ENCODE measurements at regions not wholly inside any gene's neighbourhood (a gene's known extent, or its start where the extent isn't known, plus 50 kb on each side); places are given as distances from the start of the nearest gene placed in this dataset.

- no peak overlapping the region for H3K4me3 ChIP-seq (ENCODE audit: insufficient read depth, low read depth, low read length, poor library complexity, severe bottlenecking)
- no peak for DNase-seq
- H3K27me3 ChIP-seq (replicated peaks; ENCODE audit: control insufficient read depth, insufficient read depth, low read length, poor library complexity, severe bottlenecking), result no peaks in the 10 kb centered on the region
- H3K9me3 ChIP-seq (ENCODE audit: control insufficient read depth, low read length), result no peaks in the 10 kb centered on the region
- no peaks in the 10 kb centered on the region for H3K4me1 ChIP-seq (ENCODE audit: control insufficient read depth, insufficient read depth, low read length, poor library complexity, severe bottlenecking)
- no peaks in the 10 kb centered on the region for H3K36me3 ChIP-seq (ENCODE audit: control insufficient read depth, insufficient read depth, low read length)
- no peak overlapping the region for H3K27ac ChIP-seq (ENCODE audit: insufficient read depth, low read length, poor library complexity, severe bottlenecking)
Observed at GRCh38 chr7:24038993-24039392, 245.0 kb upstream of the NPY start.

GRCh38 chr7:24039991-24040624 lies 243.9 kb upstream of the NPY start:
- H3K36me3 ChIP-seq (ENCODE audit: control insufficient read depth, insufficient read depth, low read length), result no peaks in the 10 kb centered on the region
- no peaks in the 10 kb centered on the region for H3K27me3 ChIP-seq (replicated peaks; ENCODE audit: control insufficient read depth, insufficient read depth, low read length, poor library complexity, severe bottlenecking)
- H3K4me3 ChIP-seq (ENCODE audit: insufficient read depth, low read depth, low read length, poor library complexity, severe bottlenecking), result no peak overlapping the region
- no peak for DNase-seq
- no peaks in the 10 kb centered on the region for H3K4me1 ChIP-seq (ENCODE audit: control insufficient read depth, insufficient read depth, low read length, poor library complexity, severe bottlenecking)
- H3K27ac ChIP-seq (ENCODE audit: insufficient read depth, low read length, poor library complexity, severe bottlenecking), result no peak overlapping the region
- H3K9me3 ChIP-seq (ENCODE audit: control insufficient read depth, low read length), result no peaks in the 10 kb centered on the region

GRCh38 chr7:24042028-24042427 lies 242.0 kb upstream of the NPY start:
- no peak overlapping the region for H3K27ac ChIP-seq (ENCODE audit: insufficient read depth, low read length, poor library complexity, severe bottlenecking)
- H3K4me1 ChIP-seq (ENCODE audit: control insufficient read depth, insufficient read depth, low read length, poor library complexity, severe bottlenecking), result no peaks in the 10 kb centered on the region
- DNase-seq, result no peak
- H3K27me3 ChIP-seq (replicated peaks; ENCODE audit: control insufficient read depth, insufficient read depth, low read length, poor library complexity, severe bottlenecking), result no peaks in the 10 kb centered on the region
- no peaks in the 10 kb centered on the region for H3K9me3 ChIP-seq (ENCODE audit: control insufficient read depth, low read length)
- H3K4me3 ChIP-seq (ENCODE audit: insufficient read depth, low read depth, low read length, poor library complexity, severe bottlenecking), result no peak overlapping the region
- no peaks in the 10 kb centered on the region for H3K36me3 ChIP-seq (ENCODE audit: control insufficient read depth, insufficient read depth, low read length)

- Histone ChIP-seq H3K27ac (ENCODE audit: insufficient read depth, low read length, poor library complexity, severe bottlenecking) (no peak overlapping the region), H3K4me1 (ENCODE audit: control insufficient read depth, insufficient read depth, low read length, poor library complexity, severe bottlenecking) (no peaks in the 10 kb centered on the region), H3K36me3 (ENCODE audit: control insufficient read depth, insufficient read depth, low read length) (no peaks in the 10 kb centered on the region), H3K4me3 (ENCODE audit: insufficient read depth, low read depth, low read length, poor library complexity, severe bottlenecking) (no peak overlapping the region), H3K9me3 (ENCODE audit: control insufficient read depth, low read length) (no peaks in the 10 kb centered on the region), H3K27me3 (replicated peaks; ENCODE audit: control insufficient read depth, insufficient read depth, low read length, poor library complexity, severe bottlenecking) (no peaks in the 10 kb centered on the region)
- DNase-seq, result no peak
Observed at GRCh38 chr7:24049296-24049695, 234.7 kb upstream of the NPY start.

GRCh38 chr7:24050991-24051560 lies 232.9 kb upstream of the NPY start:
- H3K27ac ChIP-seq (ENCODE audit: insufficient read depth, low read length, poor library complexity, severe bottlenecking), result no peak overlapping the region
- H3K27me3 ChIP-seq (replicated peaks; ENCODE audit: control insufficient read depth, insufficient read depth, low read length, poor library complexity, severe bottlenecking), result no peaks in the 10 kb centered on the region
- no peaks in the 10 kb centered on the region for H3K36me3 ChIP-seq (ENCODE audit: control insufficient read depth, insufficient read depth, low read length)
- H3K4me3 ChIP-seq (ENCODE audit: insufficient read depth, low read depth, low read length, poor library complexity, severe bottlenecking), result no peak overlapping the region
- H3K4me1 ChIP-seq (ENCODE audit: control insufficient read depth, insufficient read depth, low read length, poor library complexity, severe bottlenecking), result no peaks in the 10 kb centered on the region
- DNase-seq, result no peak
- H3K9me3 ChIP-seq (ENCODE audit: control insufficient read depth, low read length), result no peaks in the 10 kb centered on the region

- H3K27me3 ChIP-seq (replicated peaks; ENCODE audit: control insufficient read depth, insufficient read depth, low read length, poor library complexity, severe bottlenecking), result no peaks in the 10 kb centered on the region
- H3K27ac ChIP-seq (ENCODE audit: insufficient read depth, low read length, poor library complexity, severe bottlenecking), result no peak overlapping the region
- H3K36me3 ChIP-seq (ENCODE audit: control insufficient read depth, insufficient read depth, low read length), result no peaks in the 10 kb centered on the region
- no peak for DNase-seq
- H3K9me3 ChIP-seq (ENCODE audit: control insufficient read depth, low read length), result no peaks in the 10 kb centered on the region
- H3K4me3 ChIP-seq (ENCODE audit: insufficient read depth, low read depth, low read length, poor library complexity, severe bottlenecking), result no peak overlapping the region
- H3K4me1 ChIP-seq (ENCODE audit: control insufficient read depth, insufficient read depth, low read length, poor library complexity, severe bottlenecking), result no peaks in the 10 kb centered on the region
Observed at GRCh38 chr7:24051651-24052050, 232.3 kb upstream of the NPY start.

GRCh38 chr7:24052572-24053260 lies 231.3 kb upstream of the NPY start:
- H3K4me3 ChIP-seq (ENCODE audit: insufficient read depth, low read depth, low read length, poor library complexity, severe bottlenecking), result no peak overlapping the region
- no peak overlapping the region for H3K27ac ChIP-seq (ENCODE audit: insufficient read depth, low read length, poor library complexity, severe bottlenecking)
- H3K9me3 ChIP-seq (ENCODE audit: control insufficient read depth, low read length), result no peaks in the 10 kb centered on the region
- DNase-seq, result no peak
- H3K4me1 ChIP-seq (ENCODE audit: control insufficient read depth, insufficient read depth, low read length, poor library complexity, severe bottlenecking), result no peaks in the 10 kb centered on the region
- no peaks in the 10 kb centered on the region for H3K36me3 ChIP-seq (ENCODE audit: control insufficient read depth, insufficient read depth, low read length)
- no peaks in the 10 kb centered on the region for H3K27me3 ChIP-seq (replicated peaks; ENCODE audit: control insufficient read depth, insufficient read depth, low read length, poor library complexity, severe bottlenecking)

- DNase-seq, result no peak
Observed at GRCh38 chr7:24054236-24054635, 229.8 kb upstream of the NPY start.

GRCh38 chr7:24057243-24057642 lies 226.7 kb upstream of the NPY start:
- no peaks in the 10 kb centered on the region for H3K27me3 ChIP-seq (replicated peaks; ENCODE audit: control insufficient read depth, insufficient read depth, low read length, poor library complexity, severe bottlenecking)
- no peak for DNase-seq
- no peaks in the 10 kb centered on the region for H3K4me1 ChIP-seq (ENCODE audit: control insufficient read depth, insufficient read depth, low read length, poor library complexity, severe bottlenecking)
- no peaks in the 10 kb centered on the region for H3K9me3 ChIP-seq (ENCODE audit: control insufficient read depth, low read length)
- H3K36me3 ChIP-seq (ENCODE audit: control insufficient read depth, insufficient read depth, low read length), result no peaks in the 10 kb centered on the region
- H3K4me3 ChIP-seq (ENCODE audit: insufficient read depth, low read depth, low read length, poor library complexity, severe bottlenecking), result no peak overlapping the region
- no peak overlapping the region for H3K27ac ChIP-seq (ENCODE audit: insufficient read depth, low read length, poor library complexity, severe bottlenecking)

More at GRCh38 chr7:24054236-24054635, 229.8 kb upstream of the NPY start:
- Histone ChIP-seq H3K27ac (ENCODE audit: insufficient read depth, low read length, poor library complexity, severe bottlenecking) (no peak overlapping the region), H3K27me3 (replicated peaks; ENCODE audit: control insufficient read depth, insufficient read depth, low read length, poor library complexity, severe bottlenecking) (no peaks in the 10 kb centered on the region), H3K4me3 (ENCODE audit: insufficient read depth, low read depth, low read length, poor library complexity, severe bottlenecking) (no peak overlapping the region), H3K4me1 (ENCODE audit: control insufficient read depth, insufficient read depth, low read length, poor library complexity, severe bottlenecking) (no peaks in the 10 kb centered on the region), H3K9me3 (ENCODE audit: control insufficient read depth, low read length) (no peaks in the 10 kb centered on the region), H3K36me3 (ENCODE audit: control insufficient read depth, insufficient read depth, low read length) (no peaks in the 10 kb centered on the region)

GRCh38 chr7:24058953-24059352 lies 225.0 kb upstream of the NPY start:
- no peaks in the 10 kb centered on the region for H3K4me1 ChIP-seq (ENCODE audit: control insufficient read depth, insufficient read depth, low read length, poor library complexity, severe bottlenecking)

More at GRCh38 chr7:24058953-24059352, 225.0 kb upstream of the NPY start:
- Histone ChIP-seq H3K27ac (ENCODE audit: insufficient read depth, low read length, poor library complexity, severe bottlenecking) (no peak overlapping the region), H3K36me3 (ENCODE audit: control insufficient read depth, insufficient read depth, low read length) (no peaks in the 10 kb centered on the region), H3K9me3 (ENCODE audit: control insufficient read depth, low read length) (no peaks in the 10 kb centered on the region), H3K4me3 (ENCODE audit: insufficient read depth, low read depth, low read length, poor library complexity, severe bottlenecking) (no peak overlapping the region), H3K27me3 (replicated peaks; ENCODE audit: control insufficient read depth, insufficient read depth, low read length, poor library complexity, severe bottlenecking) (no peaks in the 10 kb centered on the region)
- no peak for DNase-seq

Measured in effector memory CD4-positive, alpha-beta T cell (primary cell).